Posterior vena cava (tissue), 2 donors: ENCODE measurements at regions not wholly inside any gene's neighbourhood (a gene's known extent, or its start where the extent isn't known, plus 50 kb on each side); places are given as distances from the start of the nearest gene placed in this dataset.
"Not testable (repeated sequence)": the region's sequence is repeated elsewhere in the genome, so short reads cannot be mapped to it uniquely, and the experiment has no call there.

Source experiments
- DNase-seq: peaks from one replicate; pipeline ENCODE4 v3.0.0-alpha.2; 2020; ENCODE audit warnings: low spot score
- intact Hi-C, 2 donors: fragments of 100-400 bp; cut with DNase I; formaldehyde crosslinking; loops; one replicate each; pipeline versions ENCODE4 v1.14.1 to v1.14.2; 2022 to 2023
- donor health status: DM: yes; HTN: yes; CAD: no.
- donor health status: DM: yes; HTN: yes; CAD: no.

- DNase-seq, result no peak
- intact Hi-C loops, result no loop called here
Observed at GRCh38 chr4:74543231-74543781, 98.4 kb downstream of the AREG start.

- intact Hi-C loops, result no loop called here
- no peak for DNase-seq
Observed at GRCh38 chr4:74543983-74544382, 99.0 kb downstream of the AREG start.

- intact Hi-C loops, result no loop called here
Observed at GRCh38 chr4:74544655-74545361, 99.9 kb downstream of the AREG start.

GRCh38 chr4:74545448-74545847 is 100.5 kb downstream of the AREG start:
- no peak for DNase-seq

More at GRCh38 chr4:74544655-74545361, 99.9 kb downstream of the AREG start:
- DNase-seq, result no peak

GRCh38 chr4:74546057-74546456 is 101.1 kb downstream of the AREG start:
- intact Hi-C loops, result no loop called here
- DNase-seq, result no peak

More at GRCh38 chr4:74545448-74545847, 100.5 kb downstream of the AREG start:
- intact Hi-C loops, result no loop called here

- intact Hi-C loops, result no loop called here
- no peak for DNase-seq
Observed at GRCh38 chr4:74547042-74547441, 102.1 kb downstream of the AREG start.

- intact Hi-C loops, result no loop called here
- no peak for DNase-seq
Observed at GRCh38 chr4:74548561-74548960, 103.6 kb downstream of the AREG start.

- DNase-seq, result no peak
- intact Hi-C loops, result loop anchor here in 1 of 2 donors (2.0 kb wide), 1 partner anchor 41 kb away; no protein-coding TSS in a partner anchor
Observed at GRCh38 chr4:74549936-74550335, 105.0 kb downstream of the AREG start.

- intact Hi-C loops, result no loop called here
- no peak for DNase-seq
Observed at GRCh38 chr4:74555231-74555630, 110.3 kb downstream of the AREG start.

- intact Hi-C loops, result no loop called here
- DNase-seq, result no peak
Observed at GRCh38 chr4:74555843-74556242, 110.9 kb downstream of the AREG start.

GRCh38 chr4:74559853-74560252 is 114.9 kb downstream of the AREG start:
- DNase-seq, result no peak
- intact Hi-C loops, result no loop called here

GRCh38 chr4:74567981-74568380 is 123.0 kb downstream of the AREG start:
- intact Hi-C loops, result no loop called here
- DNase-seq, result no peak

GRCh38 chr4:74570095-74570494 is 125.2 kb downstream of the AREG start:
- DNase-seq, result no peak
- intact Hi-C loops, result no loop called here

GRCh38 chr4:74578329-74578728 is 133.4 kb downstream of the AREG start:
- DNase-seq, result no peak
- intact Hi-C loops, result no loop called here

GRCh38 chr4:74578865-74579264 is 133.9 kb downstream of the AREG start:
- intact Hi-C loops, DNase-seq: not testable (repeated sequence)

- DNase-seq, result no peak
- intact Hi-C loops, result no loop called here
Observed at GRCh38 chr4:74583089-74583700, 138.3 kb downstream of the AREG start.

- intact Hi-C loops, result no loop called here
- no peak for DNase-seq
Observed at GRCh38 chr4:74583757-74584156, 138.8 kb downstream of the AREG start.

GRCh38 chr4:74588350-74588749 is 143.4 kb downstream of the AREG start:
- DNase-seq, result no peak
- intact Hi-C loops, result no loop called here

- intact Hi-C loops, result loop anchor here in 1 of 2 donors (2.0 kb wide), 1 partner anchor 40 kb away; no protein-coding TSS in a partner anchor
- no peak for DNase-seq
Observed at GRCh38 chr4:74590476-74590875, 145.5 kb downstream of the AREG start.

- DNase-seq, result no peak
- intact Hi-C loops, result no loop called here
Observed at GRCh38 chr4:74598611-74599325, 153.8 kb downstream of the AREG start.
